GM19324 (cell line): ENCODE measurements at regions not wholly inside any gene's neighbourhood (a gene's known extent, or its start where the extent isn't known, plus 50 kb on each side); places are given as distances from the start of the nearest gene placed in this dataset.

Source experiments
- ATAC-seq: cut with Tn5 transposase; IDR thresholded peaks from one replicate; pipeline ENCODE4 v1.9.1; 2021; ENCODE audit warnings: mild to moderate bottlenecking, moderate library complexity; ENCODE audit not compliant: unreplicated experiment, low FRiP score

GRCh38 chr5:2610986-2611385 is 140.5 kb downstream of the IRX2 start:
- ATAC-seq: no peak

- no peak for ATAC-seq
Observed at GRCh38 chr5:2608391-2608790, 143.1 kb downstream of the IRX2 start.

GRCh38 chr5:2607598-2607997 is 143.9 kb downstream of the IRX2 start:
- ATAC-seq: no peak

GRCh38 chr5:2603272-2603575 is 148.3 kb downstream of the IRX2 start:
- ATAC-seq: no peak

- ATAC-seq: no peak
Observed at GRCh38 chr5:2602451-2603271, 148.8 kb downstream of the IRX2 start.

GRCh38 chr5:2598503-2598902 is 153.0 kb downstream of the IRX2 start:
- ATAC-seq: no peak

GRCh38 chr5:2594701-2595100 is 156.8 kb downstream of the IRX2 start:
- ATAC-seq: no peak

- no peak for ATAC-seq
Observed at GRCh38 chr5:2592766-2593165, 158.7 kb downstream of the IRX2 start.

- no peak for ATAC-seq
Observed at GRCh38 chr5:2591777-2592453, 159.6 kb downstream of the IRX2 start.

GRCh38 chr5:2588850-2589501 is 162.5 kb downstream of the IRX2 start:
- ATAC-seq: no peak

- ATAC-seq: no peak
Observed at GRCh38 chr5:2587189-2588031, 164.1 kb downstream of the IRX2 start.

- no peak for ATAC-seq
Observed at GRCh38 chr5:2586016-2586715, 165.3 kb downstream of the IRX2 start.

- no peak for ATAC-seq
Observed at GRCh38 chr5:2584579-2585269, 166.8 kb downstream of the IRX2 start.

- ATAC-seq: no peak
Observed at GRCh38 chr5:2582507-2582906, 169.0 kb downstream of the IRX2 start.

GRCh38 chr5:2582106-2582505 is 169.4 kb downstream of the IRX2 start:
- no peak for ATAC-seq

GRCh38 chr5:2581418-2581817 is 170.1 kb downstream of the IRX2 start:
- ATAC-seq: no peak

GRCh38 chr5:2579126-2579525 is 172.4 kb downstream of the IRX2 start:
- no peak for ATAC-seq

GRCh38 chr5:2577312-2578036 is 174.0 kb downstream of the IRX2 start:
- ATAC-seq: no peak

- ATAC-seq: no peak
Observed at GRCh38 chr5:2576823-2577222, 174.7 kb downstream of the IRX2 start.
